DLD1 (cell line): ENCODE measurements at regions not wholly inside any gene's neighbourhood (a gene's known extent, or its start where the extent isn't known, plus 50 kb on each side); places are given as distances from the start of the nearest gene placed in this dataset.

Source experiments
- in situ Hi-C: cut with HindIII; loops from 2 replicates; pipeline ENCODE4 v1.10.0; 2017; ENCODE audit warnings: low sequenced_read_pairs

- in situ Hi-C loops = no loop called here
Observed at GRCh38 chr1:208410409-208410808, 166.2 kb upstream of the PLXNA2 start.

DNA sequence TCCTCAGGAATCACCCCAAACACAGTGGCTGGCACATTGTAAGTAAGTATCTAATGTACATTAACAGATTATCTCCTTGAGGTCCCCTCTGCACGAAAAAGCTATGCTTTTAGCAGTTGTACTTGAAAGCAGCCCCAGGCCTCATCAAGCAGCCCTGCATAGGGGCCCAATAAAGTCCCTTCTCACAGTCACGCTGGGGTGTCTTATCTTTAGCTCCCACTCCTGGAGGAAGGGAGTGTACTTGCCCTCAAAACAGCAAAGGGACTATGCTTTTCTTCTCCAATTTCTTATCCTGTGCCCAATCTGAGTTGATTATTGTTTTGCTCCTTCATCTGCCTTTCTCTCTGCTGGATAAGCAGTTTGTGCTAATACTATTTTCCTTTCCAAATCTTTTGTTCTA is 168.8 kb upstream of the PLXNA2 start:
- in situ Hi-C loops = no loop called here

GRCh38 chr1:208418667-208419066 is 174.5 kb upstream of the PLXNA2 start:
- in situ Hi-C loops = no loop called here

GRCh38 chr1:208419746-208420420 is 175.7 kb upstream of the PLXNA2 start:
- in situ Hi-C loops = no loop called here

GRCh38 chr1:208420696-208421095 is 176.5 kb upstream of the PLXNA2 start:
- in situ Hi-C loops = no loop called here

DNA sequence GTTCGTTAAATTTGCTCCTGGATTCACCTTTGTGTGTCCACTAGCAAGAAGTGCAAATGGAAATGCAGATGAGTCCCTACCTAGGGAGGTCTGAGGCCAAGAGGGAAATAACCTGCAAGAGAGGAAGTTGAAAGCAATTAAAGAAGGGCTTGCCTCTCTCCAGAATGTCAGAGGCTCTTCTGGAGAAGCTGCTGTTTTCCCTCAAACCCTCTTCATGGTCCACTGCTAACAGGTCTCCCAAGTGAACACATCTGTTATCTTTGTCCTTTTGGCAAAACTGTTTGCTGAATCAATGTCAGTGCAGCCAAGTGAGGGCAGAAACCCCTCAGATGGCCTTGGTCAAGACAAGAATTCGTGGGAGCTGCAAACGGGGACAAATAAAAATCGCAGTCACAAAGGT is 177.3 kb upstream of the PLXNA2 start:
- in situ Hi-C loops = no loop called here

DNA sequence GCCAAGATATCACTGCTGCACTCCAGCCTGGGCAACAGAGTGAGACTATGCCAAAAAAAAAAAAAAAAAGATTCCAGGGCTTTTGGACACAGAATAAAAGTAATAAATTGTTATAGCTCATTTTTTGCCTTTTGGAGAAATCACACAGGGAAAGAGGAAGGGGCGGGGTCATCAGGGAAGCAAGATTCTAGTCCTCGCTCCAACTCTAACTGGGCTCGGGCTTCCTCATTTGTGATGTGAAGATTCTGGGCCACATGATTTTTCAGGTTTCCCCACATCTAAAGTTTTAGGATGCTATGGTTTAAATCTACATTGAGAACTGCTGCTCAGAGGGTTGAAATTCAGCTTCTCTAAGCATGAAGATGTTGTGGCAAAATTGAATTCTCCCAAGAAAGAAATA is 179.3 kb upstream of the PLXNA2 start:
- in situ Hi-C loops = no loop called here

DNA sequence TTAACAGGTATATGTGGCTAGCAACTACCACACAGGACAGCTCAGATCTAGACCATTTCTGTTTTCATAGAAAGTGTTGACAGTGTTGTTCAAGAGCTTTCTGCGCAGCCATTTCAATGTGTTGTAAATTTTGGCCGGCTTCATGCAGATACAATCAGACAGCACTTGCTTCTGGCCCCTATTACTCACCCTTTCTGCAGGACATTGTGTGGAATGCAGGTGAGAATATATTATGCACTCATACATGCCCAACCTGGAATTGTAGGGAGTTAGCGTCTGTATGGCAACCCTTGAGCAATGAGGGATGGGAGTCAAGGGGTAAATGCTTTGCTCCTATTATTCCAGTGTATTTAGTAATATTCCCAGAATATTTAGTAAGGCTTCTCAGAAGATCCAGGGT is 180.9 kb upstream of the PLXNA2 start:
- in situ Hi-C loops = no loop called here

DNA sequence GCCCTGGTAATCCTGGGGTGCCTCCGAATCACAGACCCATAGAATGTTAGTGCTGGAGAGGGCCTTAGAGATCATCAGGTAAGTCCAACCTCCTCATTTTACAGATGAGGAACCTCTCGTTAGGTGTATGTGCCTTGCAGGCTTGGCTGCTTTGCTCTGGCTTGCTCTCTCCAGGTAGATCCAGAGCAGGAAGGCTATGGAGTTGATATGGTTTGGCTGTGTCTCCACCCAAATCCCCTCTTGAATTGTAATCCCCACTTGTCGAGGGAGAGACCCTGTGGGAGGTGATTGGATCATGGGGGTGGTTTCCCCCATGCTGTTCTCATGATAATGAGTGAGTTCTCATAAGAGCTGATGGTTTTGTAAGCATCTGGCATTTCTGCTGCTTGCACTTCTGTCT is 186.0 kb upstream of the PLXNA2 start:
- in situ Hi-C loops = no loop called here

DNA sequence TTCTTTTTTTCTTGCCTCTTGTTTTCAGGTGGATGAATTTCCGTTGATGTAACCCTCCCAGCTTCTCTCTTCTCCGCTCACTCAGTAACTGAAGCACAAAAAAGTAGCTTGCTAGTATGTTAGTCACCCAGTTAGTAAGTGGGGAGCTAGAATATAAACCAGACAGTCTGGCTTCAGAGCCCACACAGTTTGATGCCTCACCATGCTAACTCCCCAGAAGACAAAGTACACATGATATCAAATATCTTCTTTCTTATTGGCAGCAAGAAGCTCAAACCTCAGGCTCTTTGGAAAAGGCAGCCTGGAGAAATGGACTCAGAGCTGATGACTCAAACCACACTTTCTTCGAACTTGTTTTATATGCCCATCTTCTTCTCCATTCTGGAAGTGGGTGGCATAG is 187.5 kb upstream of the PLXNA2 start:
- in situ Hi-C loops = no loop called here

- in situ Hi-C loops = no loop called here
Observed at GRCh38 chr1:208432346-208432745, 188.2 kb upstream of the PLXNA2 start.

- in situ Hi-C loops = no loop called here
Observed at GRCh38 chr1:208433086-208433485, 188.9 kb upstream of the PLXNA2 start.

DNA sequence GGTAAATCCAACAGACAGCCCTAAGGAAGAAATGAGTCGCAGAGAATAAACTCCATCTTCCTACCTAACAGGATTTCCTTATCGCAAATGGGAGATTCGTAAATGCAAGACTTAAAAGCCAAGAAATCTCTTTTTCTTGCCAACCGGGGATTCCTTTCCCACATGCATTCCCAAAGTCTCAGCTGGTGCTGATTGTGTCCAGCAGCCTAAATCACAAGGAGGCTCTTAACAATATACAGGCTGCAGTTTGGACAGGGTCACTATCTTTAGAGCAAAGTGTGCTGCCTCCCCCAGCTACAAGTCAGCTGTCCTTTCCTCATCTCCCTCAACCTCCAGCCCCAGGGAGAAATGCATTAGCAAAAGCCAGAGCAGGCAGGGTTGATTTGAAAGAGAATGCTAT is 189.8 kb upstream of the PLXNA2 start:
- in situ Hi-C loops = no loop called here

DNA sequence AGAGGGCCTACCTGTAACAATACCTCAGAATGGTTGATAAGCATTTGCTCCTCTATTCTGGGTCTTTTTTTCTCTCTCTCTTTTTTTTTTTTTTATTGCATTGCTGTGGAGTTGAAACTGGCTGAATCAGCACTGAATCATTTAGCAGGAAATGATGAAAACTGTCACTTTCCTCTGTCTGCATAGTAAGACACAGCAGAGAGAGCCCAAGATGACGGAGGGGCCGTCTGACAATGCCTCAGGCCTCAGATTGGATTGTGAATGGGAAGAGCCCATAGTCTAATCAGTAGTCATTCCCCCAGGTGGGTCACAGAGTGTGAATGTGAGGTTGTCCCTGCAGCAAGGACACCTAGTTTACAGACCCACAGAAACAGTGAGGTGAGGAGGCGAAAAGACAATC is 193.2 kb upstream of the PLXNA2 start:
- in situ Hi-C loops = no loop called here

DNA sequence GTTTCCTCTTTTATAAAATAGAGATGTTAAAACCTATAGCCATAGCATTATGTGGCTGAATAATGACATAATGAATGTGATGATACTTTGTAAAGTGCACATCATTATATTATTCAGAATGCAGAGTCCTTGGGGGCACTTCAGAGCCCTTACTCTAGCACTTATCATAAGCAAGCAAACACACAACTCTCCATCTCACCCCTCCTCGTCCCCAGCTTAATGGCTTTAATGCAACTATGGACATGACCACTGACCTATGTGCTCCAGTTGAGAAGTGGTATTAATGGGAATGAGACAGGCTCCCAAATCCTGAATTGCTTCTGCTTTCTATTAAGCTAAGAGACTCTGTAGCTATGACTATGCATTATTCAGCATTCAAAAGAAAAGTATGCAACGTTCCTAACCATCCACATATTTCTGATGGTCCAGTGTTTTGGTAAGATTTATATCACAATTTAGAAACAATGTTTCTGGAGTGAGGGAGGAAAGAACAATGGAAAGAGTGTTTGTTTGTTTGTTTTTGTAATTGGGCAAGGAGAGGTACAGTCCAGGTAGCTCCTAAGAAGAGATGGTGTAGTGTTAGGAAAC is 194.0 kb upstream of the PLXNA2 start:
- in situ Hi-C loops = no loop called here

DNA sequence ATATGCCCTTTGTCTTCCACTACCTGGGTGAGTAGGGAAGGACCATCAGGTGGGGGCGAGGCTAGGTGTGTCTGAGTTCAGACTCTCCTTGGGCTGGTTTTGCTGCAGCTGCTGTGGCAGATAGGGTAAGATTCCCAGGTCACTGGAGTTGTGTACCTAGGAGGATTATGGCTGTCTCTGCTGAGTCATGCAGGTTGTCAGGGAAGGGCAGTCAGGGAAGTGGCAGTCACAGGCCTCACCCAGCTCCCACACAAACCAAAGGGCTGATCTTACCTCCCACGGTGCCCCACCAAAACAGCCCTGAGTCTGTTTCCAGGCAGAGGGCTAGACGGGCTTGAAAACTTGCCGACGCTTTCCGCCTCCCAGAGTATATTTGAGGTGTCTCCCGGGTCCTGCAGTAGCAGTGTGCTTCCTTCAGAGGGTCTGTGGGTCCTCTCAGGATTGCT is 201.6 kb upstream of the PLXNA2 start:
- in situ Hi-C loops = no loop called here

- in situ Hi-C loops = no loop called here
Observed at GRCh38 chr1:208446271-208446691, 202.1 kb upstream of the PLXNA2 start.

GRCh38 chr1:208448425-208448824 is 204.2 kb upstream of the PLXNA2 start:
- in situ Hi-C loops = no loop called here

DNA sequence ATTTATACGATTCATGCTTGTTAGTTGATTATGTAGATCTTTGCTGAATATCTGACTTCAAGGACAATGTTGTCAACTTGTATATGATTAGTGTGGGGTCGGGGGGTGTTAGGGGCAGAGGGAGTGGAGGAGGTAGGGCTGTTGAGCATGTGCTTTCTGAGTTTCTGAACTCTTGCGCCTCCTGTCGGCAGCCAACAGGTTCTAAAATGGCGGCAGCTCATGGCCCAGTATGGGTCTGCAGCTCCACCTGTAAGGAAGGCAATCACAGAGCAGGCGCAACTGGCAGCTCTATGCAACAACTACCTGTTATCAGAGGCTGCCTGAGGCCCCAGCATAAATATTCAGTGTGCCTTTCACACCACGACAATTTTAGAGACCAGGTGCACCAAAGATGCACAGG is 205.8 kb upstream of the PLXNA2 start:
- in situ Hi-C loops = no loop called here

DNA sequence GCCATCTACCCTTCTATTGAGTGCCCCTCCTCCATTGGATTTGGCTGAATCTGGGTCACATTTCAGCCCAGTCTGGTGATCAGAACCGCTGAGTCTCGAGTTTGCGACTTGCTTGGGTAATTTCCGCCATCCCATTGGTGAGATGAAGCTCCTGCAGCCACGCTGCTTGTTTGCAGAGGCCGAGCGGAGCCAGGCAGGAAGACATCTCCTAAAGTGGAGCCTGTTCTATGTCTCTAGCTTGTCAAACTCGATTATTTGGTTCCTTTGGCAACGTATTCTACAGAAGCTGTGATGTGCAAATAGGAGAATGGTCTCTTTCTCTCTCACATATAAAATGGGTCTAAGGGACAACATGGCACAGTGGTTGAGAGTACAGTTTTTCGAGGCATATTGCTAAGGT is 206.8 kb upstream of the PLXNA2 start:
- in situ Hi-C loops = no loop called here

DNA sequence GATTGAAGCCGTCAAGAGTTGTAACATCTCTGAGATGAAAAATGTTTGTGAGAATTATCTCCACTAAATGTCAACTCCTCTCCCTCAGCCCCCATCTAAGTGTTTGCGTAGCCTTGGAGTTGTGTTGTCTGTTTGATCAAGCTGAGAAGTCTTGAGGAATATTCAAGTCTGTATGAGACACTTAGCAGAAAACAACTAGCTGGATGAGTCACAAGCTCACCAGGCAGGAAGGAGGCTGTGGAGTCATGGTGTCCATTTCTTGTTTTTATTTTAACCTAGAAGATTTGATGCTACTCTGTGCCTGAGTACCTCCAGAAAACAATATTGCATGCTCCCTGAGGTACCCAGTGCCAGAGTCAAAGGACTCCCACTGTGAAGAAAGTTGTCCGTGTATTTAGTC is 211.6 kb upstream of the PLXNA2 start:
- in situ Hi-C loops = no loop called here

DNA sequence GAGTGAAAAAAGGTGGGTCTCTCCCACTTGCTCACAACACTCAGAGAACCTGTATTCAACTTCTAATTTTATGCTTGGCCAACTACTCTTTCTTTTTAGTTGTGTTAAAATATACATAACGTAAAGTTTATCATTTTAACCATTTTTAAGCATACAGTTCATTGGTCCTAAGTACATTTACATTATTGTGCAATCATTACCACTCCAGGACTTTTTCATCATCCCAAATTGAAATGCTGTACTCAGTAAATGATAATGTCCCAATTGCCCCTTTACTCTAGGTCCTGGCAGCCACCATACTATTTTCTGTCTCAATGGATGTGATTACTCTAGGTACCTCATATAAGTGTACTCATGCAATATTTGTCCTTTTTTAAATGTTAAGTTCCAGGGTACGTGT is 212.3 kb upstream of the PLXNA2 start:
- in situ Hi-C loops = no loop called here

GRCh38 chr1:208460823-208461222 is 216.6 kb upstream of the PLXNA2 start:
- in situ Hi-C loops = no loop called here
